ENCODE measurements at regions not wholly inside any gene's neighbourhood (a gene's known extent, or its start where the extent isn't known, plus 50 kb on each side); places are given as distances from the start of the nearest gene placed in this dataset.

GRCh38 chr13:24012648-24013047 is 115.3 kb upstream of the C1QTNF9B start:
- no peaks in the 10 kb centered on the region for H3K9me3 ChIP-seq
- H3K4me2 ChIP-seq, result no peak overlapping the region
- TF ChIP-seq NPAS2 (CRISPR knock-in tag; IDR thresholded peaks at IDR 0.05; ENCODE audit: borderline replicate concordance) (no peak), HEYL (CRISPR knock-in tag; IDR thresholded peaks at IDR 0.05) (no peak), HMGXB4 (CRISPR knock-in tag; IDR thresholded peaks at IDR 0.05; ENCODE audit: borderline replicate concordance) (no peak), RNF2 (IDR thresholded peaks at IDR 0.05; ENCODE audit: borderline replicate concordance, low read depth) (no peak), HOXA7 (CRISPR knock-in tag; IDR thresholded peaks at IDR 0.05) (no peak), HOXB13 (CRISPR knock-in tag; IDR thresholded peaks at IDR 0.05; ENCODE audit: low read depth) (no peak), PHF8 (IDR thresholded peaks at IDR 0.05; ENCODE audit: borderline replicate concordance, low read depth) (no peak), JUNB (IDR thresholded peaks at IDR 0.05) (no peak), FOSB (CRISPR knock-in tag; IDR thresholded peaks at IDR 0.05) (no peak), ATOH8 (CRISPR knock-in tag; IDR thresholded peaks at IDR 0.05; ENCODE audit: low read depth) (no peak), POLR2AphosphoS2 (conservative IDR thresholded peaks at IDR 0.05; ENCODE audit: low read length) (no peak), CBX2 (IDR thresholded peaks at IDR 0.05; ENCODE audit: borderline replicate concordance, low read depth) (no peak), E2F6 (IDR thresholded peaks at IDR 0.05; ENCODE audit: borderline replicate concordance, low read depth) (no peak), ZNF302 (CRISPR knock-in tag; IDR thresholded peaks at IDR 0.05) (no peak), KDM5A (IDR thresholded peaks at IDR 0.05) (no peak), ZSCAN20 (CRISPR knock-in tag; IDR thresholded peaks at IDR 0.05) (no peak), FOXS1 (CRISPR knock-in tag; IDR thresholded peaks at IDR 0.05) (no peak)
- no peak for ATAC-seq
- 64% methylated on average over 10 of the region's 10 CpGs for WGBS (ENCODE audit: missing lambda C conversion rate)
- DNase-seq (ENCODE audit: low read depth in 1 of 2, low spot score in 1 of 2), result no peak
- ChIA-PET CTCF (interaction anchor here (1.3 to 1.7 kb wide), 2 partner anchors 203 to 207 kb away, joined by 3 to 5 read pairs; no protein-coding TSS in a partner anchor), POLR2A (no interaction called here)
- H3K4me3 ChIP-seq, result no peak overlapping the region
- FAIRE-seq, result no peak
- no peak overlapping the region for H3K27ac ChIP-seq
- no peaks in the 10 kb centered on the region for H3K4me1 ChIP-seq

GRCh38 chr13:24013189-24013588 is 115.9 kb upstream of the C1QTNF9B start:
- Histone ChIP-seq H3K4me2 (no peak overlapping the region), H3K27ac (no peak overlapping the region), H3K4me3 (no peak overlapping the region), H3K4me1 (no peaks in the 10 kb centered on the region), H3K9me3 (no peaks in the 10 kb centered on the region)
- DNase-seq (ENCODE audit: low read depth in 1 of 2, low spot score in 1 of 2) (no peak), ATAC-seq (no peak), FAIRE-seq (no peak)
- WGBS (ENCODE audit: missing lambda C conversion rate), result 81% methylated on average over 5 of the region's 6 CpGs
- CTCF ChIA-PET, result interaction anchor here (1.0 to 1.7 kb wide), 3 partner anchors 40 to 207 kb away, joined by 3 to 5 read pairs (median 4); no protein-coding TSS in a partner anchor
- TF ChIP-seq ZC3H11A (IDR thresholded peaks at IDR 0.05) (no peak), ELK1 (IDR thresholded peaks at IDR 0.05; ENCODE audit: low read depth, low read length) (no peak), EHF (CRISPR knock-in tag; IDR thresholded peaks at IDR 0.05) (no peak), NFE2L2 (conservative IDR thresholded peaks at IDR 0.05; ENCODE audit: low read length) (no peak), ESRRA (IDR thresholded peaks at IDR 0.05; ENCODE audit: borderline replicate concordance, low read length) (no peak), GATA3 (IDR thresholded peaks at IDR 0.05; ENCODE audit: borderline replicate concordance) (no peak), MAZ (IDR thresholded peaks at IDR 0.05; ENCODE audit: borderline replicate concordance, low read depth, low read length) (no peak), CBX2 (IDR thresholded peaks at IDR 0.05; ENCODE audit: borderline replicate concordance, low read depth) (no peak), NR3C1 (IDR thresholded peaks at IDR 0.05) (no peak), EHMT2 (IDR thresholded peaks at IDR 0.05; ENCODE audit: low read depth) (no peak), RFX5 (IDR thresholded peaks at IDR 0.05) (no peak), PBX3 (IDR thresholded peaks at IDR 0.05) (no peak), CHD4 (IDR thresholded peaks at IDR 0.05; ENCODE audit: borderline replicate concordance) (no peak)
- POLR2A ChIA-PET, result no interaction called here
